CD4-positive, alpha-beta T cell (primary cell): ENCODE measurements at regions not wholly inside any gene's neighbourhood (a gene's known extent, or its start where the extent isn't known, plus 50 kb on each side); places are given as distances from the start of the nearest gene placed in this dataset.
"Not testable (repeated sequence)": the region's sequence is repeated elsewhere in the genome, so short reads cannot be mapped to it uniquely, and the experiment has no call there.

ENCODE experiments used
- ATAC-seq: fragments of 200-7000 bp; cut with Tn5 transposase; one replicate; pipeline ENCODE4 v1.10.0; 2022; ENCODE audit warnings: mild to moderate bottlenecking; ENCODE audit not compliant: poor library complexity
- CTCF ChIA-PET: fragments of 350-600 bp; sonication (Branson Sonifier 250); formaldehyde crosslinking; loops from one replicate; lab custom pipeline; 2021; ENCODE audit warnings: antibody characterized with exemption, inconsistent platforms; lab: Charles Lee
- POLR2A ChIA-PET: fragments of 350-600 bp; sonication (Branson Sonifier 250); formaldehyde crosslinking; loops from one replicate; lab custom pipeline; 2021; ENCODE audit warnings: antibody characterized with exemption, inconsistent platforms; lab: Charles Lee
- DNase-seq, 14 experiments: peaks; one replicate each; pipeline ENCODE4 v3.0.0-alpha.2; 2013 to 2020; ENCODE audit warnings: mixed read lengths in 2 of 14
- H3K27ac ChIP-seq, 2 donors: one replicate each; pipeline versions ENCODE4 v1.5.1 to v1.7.0; 2013; ENCODE audit warnings: low read length in 2 of 2, low read depth in 1 of 2, mild to moderate bottlenecking in 1 of 2
- H3K27me3 ChIP-seq, 2 experiments: 1 replicate in 1 of 2; 2 replicates in 1 of 2; pipeline versions ENCODE4 v1.6.1 to v1.7.0; 2013; ENCODE audit warnings: low read length in 2 of 2, control low read depth in 1 of 2, mild to moderate bottlenecking in 1 of 2, moderate library complexity in 1 of 2; ENCODE audit not compliant: insufficient read depth in 2 of 2, control insufficient read depth in 1 of 2
- H3K36me3 ChIP-seq: one replicate; pipeline ENCODE4 v1.6.1; 2013; ENCODE audit warnings: low read length, control low read depth; ENCODE audit not compliant: insufficient read depth
- H3K4me1 ChIP-seq: one replicate; pipeline ENCODE4 v1.6.1; 2013; ENCODE audit warnings: low read length, control low read depth; ENCODE audit not compliant: insufficient read depth
- H3K4me3 ChIP-seq: one replicate; pipeline ENCODE4 v1.5.1; 2013; ENCODE audit warnings: mild to moderate bottlenecking, low read length, moderate library complexity
- H3K9me3 ChIP-seq, 2 experiments: 1 replicate in 1 of 2; 2 replicates in 1 of 2; pipeline versions ENCODE4 v1.6.1 to v1.7.0; 2013; ENCODE audit warnings: low read length in 2 of 2, mild to moderate bottlenecking in 2 of 2, control low read depth in 1 of 2, moderate library complexity in 1 of 2; ENCODE audit not compliant: control insufficient read depth in 1 of 2, insufficient read depth in 1 of 2
- H3K27ac Mint-ChIP-seq: one replicate; pipeline ENCODE4 v1.8.0; 2020; ENCODE audit warnings: mixed read lengths
- H3K27me3 Mint-ChIP-seq: one replicate; pipeline ENCODE4 v1.8.0; 2021; ENCODE audit warnings: mixed read lengths
- H3K36me3 Mint-ChIP-seq: one replicate; pipeline ENCODE4 v1.8.0; 2021; ENCODE audit warnings: low read depth, mixed read lengths
- H3K4me1 Mint-ChIP-seq: one replicate; pipeline ENCODE4 v1.8.0; 2021; ENCODE audit warnings: low read depth, mixed read lengths
- H3K4me3 Mint-ChIP-seq: one replicate; pipeline ENCODE4 v1.8.0; 2020; ENCODE audit warnings: mild to moderate bottlenecking, mixed read lengths
- H3K9me3 Mint-ChIP-seq: one replicate; pipeline ENCODE4 v1.8.0; 2020; ENCODE audit warnings: mixed read lengths
- intact Hi-C, 2 experiments: fragments of 100-400 bp; cut with DNase I in 1 of 2; cut with micrococcal nuclease in 1 of 2; formaldehyde crosslinking; loops; one replicate each; pipeline versions ENCODE4 v1.15.1 to v1.9.0; 2023 to 2025; cut with DNase I, micrococcal nuclease

DNA sequence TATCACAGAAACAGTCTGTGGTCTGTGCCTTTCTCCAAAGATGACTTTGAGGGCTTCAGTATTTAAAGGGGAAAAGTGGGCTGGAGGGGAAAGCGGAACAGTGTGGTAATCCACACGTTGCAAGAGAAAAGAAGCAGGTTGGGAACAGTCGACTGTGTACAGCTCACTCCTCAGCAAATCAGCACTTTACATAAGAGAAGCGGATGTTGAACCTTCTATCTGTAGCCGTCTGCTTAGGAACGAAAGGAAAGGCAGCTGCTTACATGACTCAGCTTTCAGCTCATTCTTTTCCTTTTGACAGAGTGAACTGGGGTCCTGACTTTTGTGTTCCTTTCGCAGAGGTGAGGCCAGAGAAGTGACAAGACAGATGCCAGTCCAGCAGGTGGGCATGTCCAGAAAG, 4020.7 kb upstream of the TPTE start:
- H3K4me1 Mint-ChIP-seq, H3K27me3 ChIP-seq, H3K4me1 ChIP-seq, intact Hi-C loops, H3K27ac ChIP-seq, DNase-seq, H3K27ac Mint-ChIP-seq, H3K4me3 Mint-ChIP-seq, H3K36me3 Mint-ChIP-seq, H3K9me3 ChIP-seq, POLR2A ChIA-PET, H3K36me3 ChIP-seq, H3K4me3 ChIP-seq, H3K9me3 Mint-ChIP-seq, CTCF ChIA-PET, H3K27me3 Mint-ChIP-seq: not testable (repeated sequence)
- ATAC-seq, result peak; percentile 33

DNA sequence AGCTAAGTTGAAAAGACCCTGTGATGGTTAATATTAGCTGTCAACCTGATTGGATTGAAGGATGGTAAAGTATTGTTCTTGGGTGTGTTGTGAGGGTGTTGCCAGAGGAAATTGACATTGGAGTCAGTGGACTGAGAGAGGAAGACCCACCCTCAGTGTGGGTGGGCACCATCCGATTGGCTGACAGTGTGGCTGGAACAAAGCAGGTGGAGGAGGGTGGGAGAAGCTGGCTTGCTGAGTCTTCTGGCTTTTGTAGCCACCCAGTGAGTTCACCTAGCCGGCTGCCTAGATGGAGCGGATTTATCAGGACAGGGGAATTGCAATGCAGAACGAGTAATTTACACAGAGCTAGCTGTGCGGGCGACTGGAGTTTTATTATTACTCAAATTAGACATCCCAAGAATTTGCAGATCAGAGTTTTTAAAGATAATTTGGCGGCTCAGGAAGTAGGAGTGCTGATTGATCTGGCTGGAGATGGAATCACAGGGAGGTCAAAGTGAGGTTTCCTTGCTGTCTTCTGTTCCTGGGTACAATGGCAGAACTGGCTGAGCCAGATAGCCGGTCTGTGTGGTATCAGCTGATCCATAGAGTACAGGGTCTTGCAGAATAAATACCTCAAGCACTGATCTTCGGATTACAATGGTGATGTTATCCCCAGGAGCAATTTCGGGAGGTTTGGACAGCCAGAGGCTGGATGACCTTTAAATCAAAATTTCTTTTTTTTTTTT, 4015.1 kb upstream of the TPTE start:
- H3K4me3 ChIP-seq, POLR2A ChIA-PET, H3K4me1 Mint-ChIP-seq, CTCF ChIA-PET, intact Hi-C loops, H3K27ac ChIP-seq, DNase-seq, ATAC-seq, H3K27me3 ChIP-seq, H3K4me3 Mint-ChIP-seq, H3K9me3 Mint-ChIP-seq, H3K4me1 ChIP-seq, H3K27me3 Mint-ChIP-seq, H3K36me3 ChIP-seq, H3K27ac Mint-ChIP-seq, H3K36me3 Mint-ChIP-seq, H3K9me3 ChIP-seq: not testable (repeated sequence)

DNA sequence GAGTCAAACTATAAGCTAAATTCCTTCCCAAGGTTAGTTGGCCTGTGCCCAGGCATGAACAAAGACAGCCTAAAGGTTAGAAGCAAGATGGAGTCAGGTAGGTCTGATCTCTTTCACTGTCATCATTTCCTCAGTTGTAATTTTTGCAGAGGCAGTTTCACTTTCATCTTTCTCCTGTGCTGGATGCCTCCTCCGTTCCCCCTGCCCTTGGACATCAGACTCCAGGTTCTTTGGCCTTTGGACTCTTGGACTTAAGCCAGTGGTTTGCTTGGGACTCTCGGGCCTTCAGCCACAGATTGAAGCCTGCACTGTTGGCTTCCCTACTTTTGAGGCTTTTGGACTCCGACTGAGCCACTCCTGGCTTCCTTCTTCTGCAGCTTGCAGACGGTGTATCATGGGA, 4013.8 kb upstream of the TPTE start:
- H3K36me3 Mint-ChIP-seq, DNase-seq, H3K36me3 ChIP-seq, H3K27me3 Mint-ChIP-seq, ATAC-seq, CTCF ChIA-PET, H3K27me3 ChIP-seq, H3K4me1 Mint-ChIP-seq, H3K27ac Mint-ChIP-seq, H3K4me3 Mint-ChIP-seq, intact Hi-C loops, H3K4me1 ChIP-seq, H3K9me3 ChIP-seq, H3K27ac ChIP-seq, H3K9me3 Mint-ChIP-seq, H3K4me3 ChIP-seq, POLR2A ChIA-PET: not testable (repeated sequence)

DNA sequence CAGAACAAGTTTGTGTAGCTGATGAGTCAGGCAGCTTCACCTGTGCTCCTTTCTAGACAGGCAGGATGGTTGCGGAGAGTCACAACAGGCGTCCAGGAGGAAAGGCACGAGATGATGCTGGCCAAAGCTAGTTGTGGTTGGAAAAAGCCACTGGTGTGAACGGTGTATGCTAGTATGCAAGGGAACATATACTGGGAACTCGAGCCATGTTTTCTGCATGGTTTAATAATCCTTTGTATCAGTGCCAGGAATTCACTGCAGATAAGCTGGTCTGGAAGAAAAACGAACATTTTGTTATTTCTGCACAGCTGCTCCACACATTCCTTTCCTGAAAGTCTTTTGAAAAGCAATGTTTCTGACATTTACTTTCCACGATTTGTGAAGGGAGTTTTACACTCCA, 3999.6 kb upstream of the TPTE start:
- H3K4me1 Mint-ChIP-seq, H3K36me3 ChIP-seq, H3K4me1 ChIP-seq, H3K27ac ChIP-seq, H3K27me3 ChIP-seq, H3K4me3 ChIP-seq, POLR2A ChIA-PET, H3K9me3 ChIP-seq, DNase-seq, H3K27me3 Mint-ChIP-seq, intact Hi-C loops, CTCF ChIA-PET, H3K27ac Mint-ChIP-seq, H3K4me3 Mint-ChIP-seq, ATAC-seq, H3K9me3 Mint-ChIP-seq, H3K36me3 Mint-ChIP-seq: not testable (repeated sequence)

DNA sequence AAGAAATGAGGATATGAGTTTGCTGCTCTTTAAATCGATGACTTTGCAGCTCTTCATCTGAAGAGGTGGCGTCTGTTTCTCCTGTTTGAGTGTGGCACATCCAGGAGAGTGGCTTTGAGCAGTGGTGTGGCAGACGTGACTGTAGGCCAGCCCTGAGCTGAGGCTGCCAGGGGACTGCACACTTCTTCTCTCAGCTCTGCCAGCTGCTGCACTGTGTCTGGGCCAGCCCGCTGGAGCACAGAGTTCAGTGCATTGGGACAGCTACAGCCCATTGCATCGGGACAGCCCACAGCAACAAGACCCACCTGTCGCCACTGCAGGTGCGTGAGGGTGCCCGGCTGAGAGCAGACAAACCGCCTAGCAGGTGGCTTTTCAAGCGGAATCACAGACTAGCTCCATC, 3995.2 kb upstream of the TPTE start:
- ATAC-seq, H3K27ac ChIP-seq, H3K4me1 ChIP-seq, H3K9me3 ChIP-seq, CTCF ChIA-PET, H3K4me1 Mint-ChIP-seq, H3K4me3 Mint-ChIP-seq, H3K27me3 ChIP-seq, H3K27me3 Mint-ChIP-seq, POLR2A ChIA-PET, H3K4me3 ChIP-seq, H3K36me3 Mint-ChIP-seq, H3K36me3 ChIP-seq, H3K9me3 Mint-ChIP-seq, H3K27ac Mint-ChIP-seq, DNase-seq, intact Hi-C loops: not testable (repeated sequence)

DNA sequence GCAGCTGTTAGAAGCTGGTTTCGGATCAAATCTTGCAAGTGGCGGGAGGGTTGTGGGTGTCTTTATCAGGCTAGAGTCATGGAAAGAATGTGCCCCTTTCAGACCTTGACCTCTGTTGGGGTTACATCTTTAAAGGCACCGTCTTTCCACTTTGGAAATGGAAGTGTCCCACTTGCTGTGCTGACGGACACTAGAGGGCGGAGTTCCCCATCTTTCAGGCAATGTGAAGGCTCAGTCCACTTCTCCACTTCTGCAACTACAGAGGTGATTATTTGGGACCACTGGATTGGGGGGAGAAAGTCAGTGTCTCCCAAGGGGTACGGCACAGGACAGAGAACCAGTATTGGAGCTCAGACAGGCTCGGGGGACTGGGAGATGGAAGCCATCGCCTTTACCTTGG, 3990.7 kb upstream of the TPTE start:
- H3K27ac ChIP-seq, DNase-seq, H3K4me3 Mint-ChIP-seq, POLR2A ChIA-PET, H3K27me3 ChIP-seq, intact Hi-C loops, H3K36me3 ChIP-seq, H3K27me3 Mint-ChIP-seq, H3K9me3 Mint-ChIP-seq, ATAC-seq, H3K4me3 ChIP-seq, H3K27ac Mint-ChIP-seq, H3K9me3 ChIP-seq, H3K4me1 Mint-ChIP-seq, CTCF ChIA-PET, H3K36me3 Mint-ChIP-seq, H3K4me1 ChIP-seq: not testable (repeated sequence)

DNA sequence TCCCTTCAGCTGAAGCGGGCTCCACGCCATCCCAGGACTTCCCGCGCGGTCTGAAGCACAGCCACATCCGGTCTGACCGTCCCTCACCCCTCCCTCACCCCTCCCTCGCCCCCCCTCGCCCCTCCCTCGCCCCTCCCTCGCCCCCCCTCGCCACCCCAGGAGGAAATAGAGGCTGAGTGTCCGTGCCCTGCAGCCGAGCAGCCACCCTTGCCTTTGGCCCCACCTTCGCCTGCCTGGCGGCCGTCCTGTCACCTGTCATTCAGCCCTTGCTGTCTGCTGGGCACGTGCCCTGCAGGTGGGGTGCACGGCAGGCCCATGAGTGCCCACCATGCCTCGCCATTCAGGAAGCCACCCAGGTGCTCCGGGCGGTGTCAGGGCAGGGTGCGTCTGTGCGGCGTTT, 3988.1 kb upstream of the TPTE start:
- H3K27ac Mint-ChIP-seq, intact Hi-C loops, CTCF ChIA-PET, H3K9me3 Mint-ChIP-seq, H3K4me3 Mint-ChIP-seq, DNase-seq, H3K9me3 ChIP-seq, H3K27ac ChIP-seq, H3K36me3 ChIP-seq, H3K27me3 ChIP-seq, POLR2A ChIA-PET, ATAC-seq, H3K4me1 Mint-ChIP-seq, H3K36me3 Mint-ChIP-seq, H3K27me3 Mint-ChIP-seq, H3K4me3 ChIP-seq, H3K4me1 ChIP-seq: not testable (repeated sequence)
